ENCODE measurements at regions not wholly inside any gene's neighbourhood (a gene's known extent, or its start where the extent isn't known, plus 50 kb on each side); places are given as distances from the start of the nearest gene placed in this dataset.

DNA sequence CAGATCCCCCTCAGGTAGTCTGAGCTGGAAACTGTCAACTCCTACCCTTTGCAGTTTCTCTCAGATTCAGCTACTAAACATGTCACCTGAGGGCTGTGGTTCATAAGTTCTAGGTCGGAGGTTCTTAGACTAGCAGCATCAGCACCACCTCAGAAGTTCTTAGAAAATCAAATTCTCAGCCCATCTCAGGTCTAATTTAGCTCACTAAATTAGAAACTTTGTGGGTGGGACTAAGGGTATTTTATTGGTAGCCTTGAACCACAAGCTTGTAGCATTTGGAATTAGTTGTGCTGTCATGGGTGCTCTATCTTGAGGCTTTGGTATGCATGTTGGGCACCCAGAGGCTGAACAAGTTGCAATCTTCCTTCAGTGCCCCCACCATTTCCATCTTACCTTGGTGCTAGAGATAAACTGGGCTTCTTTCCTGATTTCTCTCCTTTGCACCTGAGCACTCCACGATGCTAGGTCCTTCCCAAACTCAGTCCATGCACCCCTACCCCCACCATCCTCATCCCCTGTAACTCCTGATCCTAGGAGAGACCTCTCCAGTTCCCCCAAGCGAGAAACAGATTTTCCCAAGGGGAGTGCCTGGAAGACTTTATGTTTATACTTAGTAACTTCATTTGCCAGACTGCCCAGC lies 54.2 kb downstream of the S1PR1 start:
- no peak for DNase-seq (ENCODE audit: low read depth)

DNA sequence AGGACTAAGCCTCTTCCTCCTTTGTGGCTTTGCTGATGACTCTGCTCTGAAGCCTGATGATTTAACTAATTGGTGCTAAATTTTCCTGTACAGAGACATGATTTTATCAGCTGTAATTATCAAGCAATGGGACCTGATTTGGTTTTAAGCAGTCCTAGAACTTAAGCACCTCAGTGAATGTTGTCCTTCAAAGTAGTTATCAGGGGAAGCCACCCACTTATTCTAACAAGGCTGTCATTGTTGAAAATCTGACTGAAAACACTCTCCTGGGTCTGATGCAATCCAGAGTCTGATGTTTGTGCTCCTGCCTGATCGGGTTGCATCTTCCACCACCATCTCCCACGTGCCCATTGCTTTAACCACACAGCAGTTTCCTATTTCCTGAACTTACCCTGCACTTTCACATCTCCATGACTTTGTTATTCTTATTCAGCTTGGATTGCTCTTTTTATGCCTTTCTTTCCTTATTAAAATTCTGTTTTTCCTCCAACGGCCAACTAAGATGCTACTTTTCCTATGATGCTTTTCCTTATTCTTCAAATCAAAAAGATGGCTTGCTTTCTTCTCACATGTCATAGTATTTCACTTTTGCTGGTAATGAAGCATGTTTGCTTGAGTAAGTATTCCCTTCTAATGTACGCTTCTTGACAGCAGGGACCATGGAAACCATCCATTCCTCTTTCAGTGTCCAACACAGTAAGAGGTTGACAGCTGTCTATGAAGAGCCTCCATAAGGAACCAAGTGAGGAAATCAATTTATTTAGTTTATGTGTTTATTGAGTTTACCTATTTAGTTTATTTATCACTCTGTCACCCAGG lies 55.0 kb downstream of the S1PR1 start:
- DNase-seq (ENCODE audit: low read depth): peak; percentile 88

DNA sequence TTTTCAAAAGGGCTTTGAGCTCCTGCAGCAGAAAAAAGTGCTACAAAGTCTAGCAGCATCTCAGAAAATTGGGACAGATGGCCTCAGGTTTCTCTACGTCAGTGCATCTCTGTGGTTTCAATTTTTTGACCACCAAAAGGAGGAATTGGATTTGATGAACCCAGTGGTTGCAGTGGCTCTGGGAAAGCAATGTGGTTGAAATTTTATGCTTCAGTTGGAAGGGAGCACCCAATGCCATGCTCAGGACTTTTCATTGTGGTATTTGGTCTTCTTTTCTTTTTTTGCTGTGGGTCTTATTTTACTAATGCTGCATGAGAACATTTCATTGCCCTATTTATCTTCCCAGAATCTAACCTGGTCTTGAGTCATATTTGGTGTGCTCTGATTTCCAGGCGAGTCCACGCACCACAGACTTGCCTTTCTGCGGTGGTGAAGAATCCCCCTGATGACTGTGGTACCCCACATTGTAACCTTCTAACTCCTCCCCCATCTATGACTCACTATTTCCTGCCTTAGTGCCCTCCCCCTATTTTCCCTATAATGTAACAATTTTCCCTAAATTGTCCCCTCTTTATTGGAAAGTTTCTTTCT lies 56.7 kb downstream of the S1PR1 start:
- peak; percentile 97 for DNase-seq (ENCODE audit: low read depth)

DNA sequence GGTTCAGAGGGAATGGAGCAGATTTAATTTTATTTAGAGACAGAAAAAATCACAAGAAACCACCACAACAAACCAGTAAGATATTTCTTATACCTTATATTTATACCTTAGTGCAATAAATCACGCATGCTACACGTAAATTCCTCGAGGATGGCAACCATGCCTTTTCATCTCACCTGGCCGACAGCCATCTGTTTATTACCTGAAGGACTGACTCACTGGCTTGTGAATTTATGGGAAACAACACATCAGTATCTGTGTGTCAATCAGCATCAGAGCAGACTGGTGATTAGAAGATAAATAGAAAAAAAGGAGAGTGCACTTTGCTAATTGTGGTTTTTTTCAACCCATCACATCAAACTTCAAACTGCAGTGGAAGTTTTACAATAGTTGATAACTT lies 58.4 kb downstream of the S1PR1 start:
- DNase-seq (ENCODE audit: low read depth): peak; percentile 27

DNA sequence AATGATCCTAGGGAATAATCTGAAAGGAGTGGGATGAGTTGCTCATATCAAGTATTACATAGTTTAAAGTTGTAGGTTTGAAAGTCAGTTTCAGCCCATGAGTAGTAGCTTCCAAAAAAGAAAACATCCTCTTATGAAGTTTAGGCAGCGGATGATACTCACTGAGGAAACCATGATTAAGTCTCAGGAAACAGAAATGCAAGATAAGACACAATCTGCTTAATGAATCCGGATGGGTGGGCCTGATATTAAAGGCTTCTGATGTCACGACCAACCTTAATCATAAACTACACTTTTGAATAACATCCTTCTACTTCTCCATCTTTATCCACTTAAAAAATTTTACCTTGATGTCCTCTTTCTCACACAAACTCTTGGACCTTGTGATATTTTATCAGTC lies 61.8 kb downstream of the S1PR1 start:
- DNase-seq (ENCODE audit: low read depth): no peak

DNA sequence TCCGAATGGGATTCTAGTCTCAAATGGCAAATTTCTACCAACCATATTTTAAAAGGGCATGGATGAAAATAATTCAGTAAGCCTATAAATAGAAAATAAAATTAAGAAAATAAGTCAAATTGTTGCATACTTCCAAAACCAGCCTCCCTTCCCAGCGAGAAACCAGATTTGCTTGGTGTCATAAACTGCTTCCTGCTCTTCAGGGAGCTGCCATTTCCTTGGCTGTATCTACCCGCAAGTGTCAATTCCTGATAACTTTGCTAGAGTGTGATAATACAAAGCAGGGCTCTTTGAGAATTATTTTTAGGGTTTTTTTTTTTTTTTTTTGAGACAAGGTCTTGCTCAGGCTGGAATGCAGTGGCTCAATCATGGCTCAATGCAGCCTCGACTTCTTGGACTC lies 62.3 kb downstream of the S1PR1 start:
- DNase-seq (ENCODE audit: low read depth): no peak

DNA sequence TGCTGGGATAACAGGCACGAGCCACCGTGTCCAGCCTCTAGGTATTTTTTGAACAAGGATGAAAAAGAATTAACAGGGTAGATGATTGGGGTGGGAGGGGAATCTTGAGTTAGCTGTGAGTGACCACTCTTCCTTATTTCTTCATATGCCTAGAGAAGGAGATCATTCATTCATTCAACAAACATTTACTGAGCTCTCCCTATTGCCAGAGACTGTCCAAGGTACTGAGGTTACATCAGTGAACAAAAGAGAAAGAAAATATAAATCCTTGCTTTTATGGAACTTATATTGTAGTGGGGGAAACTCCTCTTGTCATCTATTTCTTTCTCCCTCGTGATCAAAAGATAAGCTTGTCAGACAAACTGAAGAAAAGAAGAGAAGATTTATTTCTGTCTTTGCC lies 62.9 kb downstream of the S1PR1 start:
- DNase-seq (ENCODE audit: low read depth): no peak

DNA sequence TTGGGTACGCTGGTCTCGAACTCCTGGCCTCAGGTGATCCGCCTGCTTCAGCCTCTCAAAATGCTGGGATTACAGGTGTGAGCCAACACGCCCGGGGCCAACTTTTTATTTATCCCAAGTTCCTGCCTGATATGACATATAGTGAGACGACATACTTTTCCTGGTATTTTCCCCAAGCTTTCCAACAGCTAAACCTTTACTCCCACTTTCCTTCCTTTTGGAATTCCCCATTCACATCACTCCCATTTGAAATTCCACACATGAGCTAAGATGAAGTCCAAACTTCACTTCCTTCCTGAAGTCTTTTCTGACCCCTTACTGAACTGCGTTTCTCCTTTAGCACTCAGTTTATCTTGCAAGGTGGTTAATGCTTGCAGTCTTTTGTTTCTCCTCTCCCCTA lies 64.1 kb downstream of the S1PR1 start:
- DNase-seq (ENCODE audit: low read depth): no peak

DNA sequence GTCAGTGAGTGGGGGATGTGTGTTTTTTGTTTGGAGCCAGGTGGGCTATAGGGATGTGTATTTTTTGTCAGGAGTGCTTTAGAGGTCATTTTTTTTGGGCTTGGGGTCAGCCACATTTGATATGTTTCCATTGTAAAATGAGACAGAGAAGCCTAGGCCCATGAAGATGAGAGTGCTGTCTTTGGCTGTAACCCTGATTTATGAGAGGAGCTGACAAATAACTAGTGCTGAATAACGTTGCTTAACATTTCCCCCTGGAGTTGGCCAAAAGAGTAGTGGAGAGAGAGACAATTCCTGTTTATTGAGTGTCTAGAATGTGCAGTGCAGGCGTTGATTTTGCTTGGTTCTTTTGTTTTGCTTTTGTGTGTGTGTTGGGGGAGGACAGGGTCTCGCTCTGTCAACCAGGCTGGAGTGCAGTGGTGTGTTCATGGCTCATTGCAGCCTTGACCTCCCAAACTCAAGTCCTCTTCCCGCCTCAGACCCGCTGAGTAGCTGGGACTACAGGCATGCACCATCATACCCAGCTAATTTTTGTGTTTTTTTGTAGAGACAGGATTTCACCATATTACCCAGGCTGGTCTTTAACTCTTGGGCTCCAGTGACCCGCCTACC lies 64.7 kb downstream of the S1PR1 start:
- no peak for DNase-seq (ENCODE audit: low read depth)

DNA sequence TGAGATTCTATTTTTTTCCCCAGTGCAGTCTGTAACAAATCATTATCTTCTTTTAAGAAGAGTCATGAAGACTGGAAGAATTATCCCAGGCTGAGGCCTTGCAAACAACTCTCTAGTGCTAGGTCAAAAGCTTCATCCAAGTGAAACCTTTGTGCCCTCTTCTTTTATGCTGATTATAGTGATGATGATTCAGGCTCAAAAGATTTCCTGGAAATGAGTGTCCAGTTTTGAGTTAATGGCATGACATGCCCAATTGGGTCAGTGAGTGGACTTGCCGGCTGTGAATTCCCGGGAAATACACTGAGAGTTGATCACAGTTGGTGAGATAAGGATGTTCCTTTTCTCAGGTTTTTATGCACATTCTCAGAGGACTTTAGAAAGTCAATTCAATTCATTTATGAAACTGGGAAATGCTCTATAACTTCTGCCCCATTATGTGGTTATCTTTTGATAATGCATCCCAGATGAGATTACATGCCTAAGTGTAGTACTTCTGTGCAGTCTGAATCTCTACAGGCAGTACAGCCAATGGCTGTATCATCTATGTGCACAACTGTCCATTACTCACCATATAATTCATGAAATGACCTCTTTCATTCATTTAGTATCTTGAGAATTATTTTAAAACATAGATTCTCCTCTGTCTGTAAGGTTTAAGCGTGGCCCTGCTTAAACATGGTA lies 66.2 kb downstream of the S1PR1 start:
- DNase-seq (ENCODE audit: low read depth): peak; percentile 89

DNA sequence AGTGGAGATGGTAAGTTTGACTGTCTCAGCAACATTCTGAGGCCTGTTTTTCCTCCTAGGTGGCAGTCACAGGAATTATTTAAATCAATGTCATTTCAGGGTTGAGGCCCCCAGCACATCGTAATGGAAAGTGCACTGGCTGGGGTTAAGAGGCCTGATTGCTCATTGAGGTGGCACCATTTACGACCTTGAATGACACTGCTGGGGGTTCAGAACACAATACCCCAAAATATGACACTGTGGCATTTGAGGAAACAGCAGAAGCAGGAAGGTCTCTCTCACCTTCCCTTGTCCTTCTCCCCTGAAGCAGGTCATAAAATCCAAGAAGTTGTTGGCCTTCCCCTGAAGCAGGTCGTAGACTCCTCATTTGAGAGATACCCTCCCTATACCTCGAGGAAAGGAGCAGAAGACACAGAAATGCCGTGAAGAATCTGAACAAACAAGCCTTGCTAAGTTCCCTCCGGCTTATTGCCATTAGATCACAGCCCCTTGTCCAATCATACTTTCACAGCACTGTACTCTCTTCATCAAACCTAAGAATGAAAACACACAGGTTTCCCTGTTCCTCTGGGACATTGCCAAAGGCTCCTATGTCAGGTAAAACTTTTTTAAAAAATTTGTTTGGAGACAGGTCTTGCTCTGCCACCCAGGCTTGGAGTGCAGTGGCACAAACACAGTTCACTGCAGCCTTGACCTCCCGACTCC lies 71.3 kb downstream of the S1PR1 start:
- no peak for DNase-seq (ENCODE audit: low read depth)

DNA sequence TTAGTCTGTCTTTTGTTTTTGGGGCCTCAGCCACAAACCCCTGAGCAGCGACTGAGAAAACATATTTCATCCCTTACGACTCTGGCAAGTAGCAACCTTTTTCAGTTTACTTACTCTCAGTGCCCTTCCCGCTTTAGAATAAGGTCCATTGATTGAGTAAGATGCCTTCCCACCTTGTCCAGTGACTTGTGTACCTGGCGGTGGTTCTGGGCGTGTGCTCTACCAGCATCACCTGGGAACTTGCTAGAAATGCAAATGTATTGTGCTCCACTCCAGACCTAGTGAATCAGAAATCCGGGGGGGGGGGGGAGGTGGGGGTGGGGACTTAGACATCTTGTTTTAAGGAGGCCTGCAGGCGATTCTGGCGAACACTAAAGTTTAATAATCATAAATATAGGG lies 72.1 kb downstream of the S1PR1 start:
- DNase-seq (ENCODE audit: low read depth): no peak

DNA sequence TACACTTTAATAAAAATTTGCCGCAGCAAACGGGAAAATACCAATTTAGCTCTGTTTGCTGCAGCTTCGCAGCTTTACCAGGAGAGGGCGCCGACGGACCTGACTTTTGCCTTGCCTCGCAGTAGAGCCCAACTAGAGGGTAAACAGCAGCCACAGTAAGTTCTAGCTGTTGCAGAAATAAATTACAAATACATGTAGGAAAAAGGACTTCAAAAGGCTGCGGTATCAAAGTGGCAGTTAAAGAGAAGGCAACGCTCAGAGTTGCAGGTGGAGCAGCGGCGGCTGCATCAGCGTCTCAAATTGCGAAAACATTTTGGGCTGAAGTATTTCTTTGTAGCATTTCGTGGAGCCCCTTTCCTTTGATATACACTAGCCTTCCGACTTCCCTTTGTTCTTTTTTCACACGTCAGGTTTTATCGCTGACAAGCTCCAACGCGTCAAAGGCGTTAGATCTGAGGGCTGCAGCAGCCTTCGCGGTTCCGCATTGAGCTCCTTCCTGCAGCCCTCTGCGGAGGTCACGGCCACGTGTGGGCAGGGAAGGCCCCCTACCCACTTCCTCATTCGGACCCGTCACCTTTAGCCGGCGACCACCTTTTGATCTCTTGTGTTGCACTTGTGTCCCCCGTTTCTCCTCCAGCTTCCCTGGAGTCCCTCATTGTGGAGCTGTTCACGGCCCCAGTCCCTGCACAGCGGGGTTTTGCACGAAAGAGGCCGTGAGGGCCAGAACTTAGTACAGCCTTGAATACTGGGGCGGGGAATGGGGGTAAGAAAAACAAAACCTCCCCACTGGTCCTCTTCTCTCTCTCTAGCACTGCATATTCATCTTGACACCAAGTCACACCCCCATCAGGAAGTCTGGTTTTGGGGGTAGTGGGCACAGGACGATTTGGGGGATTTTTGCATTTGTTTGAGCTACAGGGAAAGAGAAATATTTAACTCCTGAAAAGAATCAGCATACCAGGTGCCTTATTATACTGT lies 72.8 kb downstream of the S1PR1 start:
- DNase-seq (ENCODE audit: low read depth): peak; percentile 49

DNA sequence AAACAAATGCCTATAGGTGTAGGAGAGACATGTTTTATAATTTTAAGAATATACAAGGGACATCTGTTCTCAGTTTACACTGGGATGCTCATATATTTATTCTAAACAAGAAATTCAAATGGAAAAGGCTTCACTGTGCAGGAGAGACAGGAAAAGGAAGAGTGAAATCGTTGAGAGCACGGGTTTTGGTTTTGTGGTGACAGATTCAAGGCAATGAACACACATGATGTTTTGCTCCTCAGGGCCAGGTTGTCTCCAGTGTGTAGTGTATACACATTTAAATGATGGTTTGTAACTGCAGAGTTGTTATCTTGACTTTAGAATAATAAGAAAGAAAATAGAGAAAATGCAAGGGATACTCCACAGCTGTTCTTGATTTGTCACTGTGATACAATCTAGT lies 73.7 kb downstream of the S1PR1 start:
- DNase-seq (ENCODE audit: low read depth): no peak

DNA sequence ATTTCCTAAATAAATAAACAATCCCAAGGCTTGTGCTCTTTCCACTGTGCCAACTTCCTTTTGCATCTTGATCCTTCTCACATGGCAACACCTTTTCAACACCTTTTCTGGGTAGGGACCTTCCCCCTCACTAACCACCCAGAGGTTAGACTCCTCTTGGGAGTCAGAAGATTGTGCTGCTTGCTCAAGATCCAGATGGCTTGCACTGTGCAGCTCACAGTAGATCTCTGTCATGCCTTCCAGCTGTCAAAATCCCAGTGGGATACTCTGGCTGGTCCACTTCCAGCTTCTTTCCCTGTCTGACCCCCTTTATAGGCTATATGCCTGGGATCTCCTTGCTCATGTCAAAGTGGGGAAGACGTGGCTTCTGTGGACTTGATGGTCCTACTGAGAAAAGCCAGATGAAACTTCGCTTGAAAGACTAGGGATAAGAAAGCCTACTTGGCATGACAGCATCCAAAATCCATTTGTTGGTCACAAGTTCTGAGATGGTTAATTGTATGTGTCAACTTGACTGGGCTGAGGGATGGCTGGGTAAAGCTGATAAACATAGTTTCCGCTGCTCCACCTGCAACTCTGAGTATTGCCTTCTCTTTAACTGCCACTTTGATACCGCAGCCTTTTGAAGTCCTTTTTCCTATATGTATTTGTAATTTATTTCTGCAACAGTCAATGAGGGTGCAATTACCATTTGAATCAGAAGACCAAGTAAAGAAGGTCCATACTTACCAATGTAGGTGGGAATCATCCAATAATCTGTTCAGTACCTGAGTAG lies 74.5 kb downstream of the S1PR1 start:
- no peak for DNase-seq (ENCODE audit: low read depth)

DNA sequence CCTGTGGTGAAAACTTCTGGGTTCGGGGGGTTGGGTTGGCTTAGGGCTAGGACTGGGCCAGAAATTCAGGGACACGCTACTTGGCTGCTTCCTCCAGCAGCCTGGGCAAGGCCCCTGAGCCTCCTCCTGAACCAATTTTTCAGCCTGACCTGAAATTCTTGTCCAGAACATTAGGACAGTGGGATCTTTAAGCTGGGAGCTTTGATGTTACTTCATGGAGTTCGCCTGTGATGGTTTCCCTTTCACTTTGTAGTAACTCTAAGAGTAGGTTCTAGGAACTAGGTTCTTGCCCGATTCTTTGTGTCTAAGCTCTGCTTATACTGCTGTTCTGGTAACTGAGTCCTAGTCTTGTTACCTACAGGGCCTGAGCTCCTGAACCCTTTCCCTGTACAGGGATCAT lies 75.3 kb downstream of the S1PR1 start:
- no peak for DNase-seq (ENCODE audit: low read depth)

DNA sequence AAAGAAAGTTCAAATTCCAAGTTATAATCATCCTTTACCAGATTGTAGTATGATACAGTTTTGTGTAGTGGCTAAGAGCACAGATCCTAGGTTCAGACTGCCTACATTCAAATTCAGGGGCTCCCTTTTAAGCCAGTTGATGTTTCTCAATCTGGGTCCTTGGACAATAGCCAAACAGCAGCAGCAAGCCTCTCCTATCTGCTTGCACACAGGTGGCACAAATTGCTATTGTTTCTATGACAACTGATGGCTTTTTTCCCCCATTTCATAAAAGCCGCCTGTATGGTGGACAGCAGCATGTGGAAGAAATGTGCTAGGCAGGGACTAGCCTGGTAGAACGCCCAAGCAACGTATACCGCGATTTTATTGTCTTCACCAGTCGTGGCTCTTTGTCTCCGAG lies 76.5 kb downstream of the S1PR1 start:
- DNase-seq (ENCODE audit: low read depth): no peak

DNA sequence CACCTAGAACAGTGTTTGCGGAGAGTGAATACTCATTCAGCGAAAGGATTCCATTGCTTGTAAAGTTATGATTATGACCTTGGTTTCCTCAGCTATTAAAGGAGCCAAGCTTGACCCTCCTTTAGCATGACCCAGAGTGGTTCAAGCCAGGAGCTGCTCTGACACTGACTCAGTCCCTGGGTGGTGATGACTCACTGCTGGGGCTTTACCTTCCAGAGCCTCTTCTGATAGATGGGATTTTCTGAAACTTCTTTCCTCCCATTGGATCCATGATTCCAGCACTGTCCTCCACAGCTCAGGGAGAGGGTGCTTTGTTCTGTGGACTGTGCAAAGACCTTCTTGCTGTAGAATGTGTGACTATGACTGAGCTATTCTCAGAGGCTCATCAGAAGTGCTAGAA lies 77.4 kb downstream of the S1PR1 start:
- DNase-seq (ENCODE audit: low read depth): peak; percentile 82

DNA sequence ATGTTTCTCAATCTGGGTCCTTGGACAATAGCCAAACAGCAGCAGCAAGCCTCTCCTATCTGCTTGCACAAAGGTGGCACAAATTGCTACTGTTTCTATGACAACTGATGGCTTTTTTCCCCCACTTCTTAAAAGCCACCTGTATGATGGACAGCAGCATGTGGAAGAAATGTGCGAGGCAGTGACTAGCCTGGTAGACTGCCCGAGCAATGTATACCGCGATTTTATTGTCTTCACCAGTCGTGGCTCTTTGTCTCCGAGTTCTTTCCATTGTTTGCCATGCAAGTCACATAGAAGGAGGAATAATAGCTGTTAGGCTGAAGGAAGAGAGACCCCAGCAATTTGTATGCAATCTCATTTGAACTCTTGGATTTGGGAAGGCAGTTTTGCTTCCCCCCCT lies 79.4 kb downstream of the S1PR1 start:
- no peak for DNase-seq (ENCODE audit: low read depth)

DNA sequence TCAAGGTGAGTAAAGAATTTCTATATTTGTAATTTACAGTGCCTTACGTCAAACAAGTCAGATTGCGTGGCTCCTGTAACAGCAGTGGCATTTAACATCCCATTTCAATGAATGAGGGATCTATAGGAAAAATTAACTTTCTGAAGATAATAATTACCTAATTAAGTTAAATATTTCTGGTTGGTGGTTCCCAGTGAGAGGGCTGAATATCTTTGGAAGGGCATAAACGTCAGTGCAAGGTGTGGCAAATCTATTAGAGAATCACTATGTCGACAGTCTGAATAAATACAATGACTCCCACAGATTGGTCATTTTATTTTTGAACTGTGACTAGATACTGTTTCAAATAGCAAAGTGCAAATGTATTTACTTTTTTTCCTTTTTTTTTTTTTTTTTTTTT lies 80.0 kb downstream of the S1PR1 start:
- no peak for DNase-seq (ENCODE audit: low read depth)

Data from M059J (cell line).